IPS-NIHi11 (cell line): ENCODE measurements at regions not wholly inside any gene's neighbourhood (a gene's known extent, or its start where the extent isn't known, plus 50 kb on each side); places are given as distances from the start of the nearest gene placed in this dataset.
"Not testable (repeated sequence)": the region's sequence is repeated elsewhere in the genome, so short reads cannot be mapped to it uniquely, and the experiment has no call there.

Experiments
- DNase-seq: peaks from one replicate; pipeline ENCODE4 v3.0.0; 2012; ENCODE audit warnings: mixed read lengths, low spot score

GRCh38 chr6:82419132-82419581 is 55.5 kb downstream of the TPBG start:
- DNase-seq, result no peak

- DNase-seq, result no peak
Observed at GRCh38 chr6:82419859-82420258, 56.2 kb downstream of the TPBG start.

- DNase-seq, result no peak
Observed at GRCh38 chr6:82430611-82431010, 67.0 kb downstream of the TPBG start.

GRCh38 chr6:82436740-82437139 is 73.1 kb downstream of the TPBG start:
- no peak for DNase-seq

GRCh38 chr6:82437701-82438100 is 74.1 kb downstream of the TPBG start:
- no peak for DNase-seq

DNA sequence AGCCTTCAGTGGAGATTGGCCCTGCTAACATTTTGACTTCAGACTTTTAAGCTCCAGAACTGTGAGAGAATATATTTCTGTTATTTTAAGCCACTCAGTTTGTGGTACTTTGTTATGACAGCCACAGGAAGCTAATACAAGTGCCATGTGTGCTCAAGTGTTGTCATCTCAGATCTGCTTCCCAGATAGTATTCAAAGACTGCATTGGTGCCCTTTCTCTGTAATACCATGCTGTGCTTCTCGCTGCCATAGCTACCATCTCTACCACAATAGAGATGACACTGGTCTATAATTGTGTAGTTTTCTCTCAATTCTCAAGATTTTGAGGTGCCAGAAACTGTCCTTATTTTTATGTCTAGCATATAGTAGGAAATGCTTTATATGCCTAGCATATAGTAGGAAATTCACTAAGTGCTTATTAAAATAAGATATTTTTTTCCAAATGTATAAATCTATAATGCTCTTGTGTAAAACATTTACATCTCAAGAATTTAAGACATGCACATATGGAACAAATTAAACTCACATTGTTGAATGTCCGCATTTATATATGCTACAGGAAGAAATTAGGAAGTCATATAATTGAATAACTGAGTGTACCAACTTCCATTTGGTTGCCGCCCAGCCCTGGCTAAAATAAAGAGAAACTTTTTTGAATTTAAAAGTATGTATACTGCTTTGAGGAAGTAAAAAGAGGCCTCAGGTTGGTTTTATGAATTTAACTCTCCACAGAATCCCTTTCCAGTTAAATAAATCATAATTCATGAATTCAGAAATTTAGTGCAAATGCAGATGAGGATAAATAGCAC is 77.6 kb downstream of the TPBG start:
- no peak for DNase-seq

DNA sequence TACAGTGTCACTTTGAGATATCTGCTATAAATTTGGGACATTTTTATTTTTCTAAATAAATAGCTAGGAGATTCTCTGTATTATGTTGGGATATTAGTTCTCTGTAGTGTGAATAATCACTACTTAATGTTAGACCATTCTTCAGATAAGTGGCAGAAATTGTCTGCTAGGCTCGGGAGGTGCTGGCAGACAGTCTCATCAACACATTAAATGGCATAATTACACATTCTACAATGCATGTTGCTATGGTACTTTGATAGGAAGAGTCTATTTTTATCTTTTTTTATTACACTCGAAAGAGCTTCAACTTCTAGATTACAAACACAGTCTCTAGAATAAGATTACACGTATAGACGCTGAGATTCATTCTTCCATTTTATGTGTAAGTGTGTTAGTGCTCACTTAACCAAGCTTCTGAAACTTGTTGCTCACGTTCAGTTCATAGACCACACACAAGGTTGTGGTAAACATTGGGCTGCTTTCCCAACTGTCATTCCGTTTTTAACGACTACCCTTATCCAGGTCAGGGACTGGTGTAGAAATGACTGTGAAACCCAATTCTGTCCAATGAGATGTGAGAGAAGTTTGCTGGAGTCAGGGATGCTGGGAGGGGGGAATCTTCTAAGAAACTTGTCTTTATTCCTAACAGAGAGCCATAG is 78.6 kb downstream of the TPBG start:
- DNase-seq, result no peak

DNA sequence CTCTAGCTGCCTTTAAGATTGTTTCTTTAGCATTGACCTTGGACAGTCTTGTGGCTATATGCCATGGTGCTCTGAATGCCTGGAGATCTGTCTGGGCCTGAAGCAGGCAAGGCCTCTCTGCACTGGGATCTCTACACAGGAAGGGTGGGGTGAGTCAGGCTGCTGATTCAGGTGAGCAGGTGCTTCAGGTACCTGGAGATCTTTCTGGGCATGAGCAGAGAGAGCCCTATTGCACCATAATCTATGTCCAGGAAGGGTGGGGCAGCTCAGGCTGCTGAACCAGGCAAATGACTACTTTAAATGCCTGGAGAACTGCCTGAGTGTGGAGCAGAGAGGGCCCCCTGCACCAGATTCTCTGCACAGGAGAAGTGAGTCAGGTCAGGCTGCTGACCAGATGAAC is 94.5 kb downstream of the TPBG start:
- DNase-seq, result no peak

DNA sequence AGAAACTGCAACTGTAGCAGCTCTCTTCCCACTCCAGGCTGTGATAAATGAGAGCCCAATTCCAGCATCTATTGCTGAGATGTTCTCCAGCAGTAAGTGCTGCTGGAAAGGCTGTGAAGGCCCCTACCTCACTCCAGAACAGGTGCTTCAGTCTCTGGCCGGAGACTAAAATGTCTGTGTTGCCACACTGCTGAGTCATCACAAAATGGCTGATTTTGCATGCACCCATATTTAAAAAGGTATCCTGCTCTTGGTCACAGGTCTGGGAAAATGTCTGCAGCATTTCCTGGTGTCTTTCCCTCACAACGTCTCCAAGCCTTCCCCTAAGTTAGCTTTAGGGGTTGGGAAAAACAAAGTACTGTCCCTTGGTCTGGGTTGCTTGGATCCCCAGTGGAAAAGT is 95.1 kb downstream of the TPBG start:
- DNase-seq, result no peak

- no peak for DNase-seq
Observed at GRCh38 chr6:82461536-82461935, 97.9 kb downstream of the TPBG start.

DNA sequence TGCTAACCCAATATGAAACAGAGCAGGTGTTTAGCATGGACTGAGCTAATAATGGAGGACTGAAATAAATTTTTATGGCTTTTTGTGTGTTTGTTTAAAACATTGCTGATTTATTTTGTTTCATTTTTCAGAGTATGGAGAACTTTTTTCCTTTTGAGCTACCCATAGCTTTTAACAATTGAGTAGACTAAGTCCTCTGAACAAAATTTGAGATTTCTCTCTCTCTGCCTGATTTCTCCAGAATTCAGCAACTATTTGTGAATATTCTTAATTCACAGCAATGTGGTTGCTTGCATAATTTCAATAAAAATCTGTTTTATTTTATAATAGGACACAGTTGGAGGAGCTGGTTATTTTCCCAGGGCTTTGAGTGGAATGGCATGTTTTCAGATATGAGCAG is 103.7 kb downstream of the TPBG start:
- no peak for DNase-seq

DNA sequence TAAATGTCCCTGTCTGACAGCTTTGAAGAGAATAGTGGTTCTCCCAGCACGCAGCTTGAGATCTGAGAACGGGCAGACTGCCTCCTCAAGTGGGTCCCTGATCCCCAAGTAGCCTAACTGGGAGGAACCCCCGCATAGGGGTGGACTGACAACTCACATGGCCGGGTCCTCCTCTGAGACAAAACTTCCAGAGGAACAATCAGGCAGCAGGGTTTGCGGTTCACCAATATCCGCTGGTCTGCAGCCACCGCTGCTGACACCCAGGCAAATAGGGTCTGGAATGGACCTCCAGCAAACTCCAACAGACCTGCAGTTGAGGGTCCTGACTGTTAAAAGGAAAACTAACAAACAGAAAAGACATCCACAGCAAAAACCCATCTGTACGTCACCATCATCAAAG is 106.5 kb downstream of the TPBG start:
- not testable (repeated sequence) for DNase-seq

DNA sequence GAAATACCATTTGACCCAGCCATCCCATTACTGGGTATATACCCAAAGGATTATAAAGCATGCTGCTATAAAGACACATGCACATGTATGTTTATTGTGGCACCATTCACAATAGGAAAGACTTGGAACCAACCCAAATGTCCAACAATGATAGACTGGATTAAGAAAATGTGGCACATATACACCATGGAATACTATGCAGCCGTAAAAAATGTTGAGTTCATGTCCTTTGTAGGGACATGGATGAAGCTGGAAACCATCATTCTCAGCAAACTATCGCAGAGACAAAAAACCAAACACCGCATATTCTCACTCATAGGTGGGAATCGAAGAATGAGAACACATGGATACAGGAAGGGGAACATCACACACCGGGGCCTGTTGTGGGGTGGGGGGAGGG is 111.5 kb downstream of the TPBG start:
- DNase-seq, result not testable (repeated sequence)

- DNase-seq, result no peak
Observed at GRCh38 chr6:82484001-82484400, 120.4 kb downstream of the TPBG start.

- DNase-seq, result no peak
Observed at GRCh38 chr6:82484737-82485626, 121.4 kb downstream of the TPBG start.

DNA sequence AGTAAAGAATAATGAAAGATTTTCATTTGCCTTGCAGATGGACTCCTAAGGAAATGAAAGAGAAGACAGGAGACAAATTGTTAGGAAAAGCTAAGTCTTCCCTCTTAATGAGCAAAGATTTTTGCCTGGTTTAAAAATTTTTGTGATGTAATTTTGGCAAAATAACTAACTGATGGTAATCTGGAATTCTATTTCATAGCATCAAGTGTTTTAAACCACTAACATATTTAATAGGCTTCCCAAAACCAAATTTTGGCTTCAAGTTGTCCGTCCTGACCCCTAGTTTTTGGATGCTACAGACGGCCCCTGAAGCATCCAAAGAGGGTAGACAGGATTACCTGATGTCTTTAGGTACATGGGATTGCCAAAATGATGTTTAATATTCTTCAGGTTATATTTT is 124.3 kb downstream of the TPBG start:
- DNase-seq, result no peak

DNA sequence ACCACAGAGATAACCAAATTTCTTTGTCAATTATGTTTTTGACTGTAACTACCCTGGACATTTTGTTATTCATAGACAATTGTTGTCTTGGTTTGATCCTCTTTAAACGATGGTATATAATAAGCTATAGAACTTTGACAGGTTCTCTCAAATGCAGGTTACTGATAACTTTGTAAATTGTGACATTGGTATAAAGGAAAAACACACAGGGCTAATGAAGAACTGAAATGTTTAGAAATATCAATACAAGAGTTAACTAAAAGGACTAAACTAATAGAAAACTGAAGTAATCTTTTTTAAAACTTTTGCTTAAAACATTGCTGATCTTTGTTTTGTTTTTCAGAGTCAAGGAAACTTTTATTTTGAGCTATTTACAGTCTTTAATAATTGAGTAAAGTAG is 124.8 kb downstream of the TPBG start:
- DNase-seq, result no peak

DNA sequence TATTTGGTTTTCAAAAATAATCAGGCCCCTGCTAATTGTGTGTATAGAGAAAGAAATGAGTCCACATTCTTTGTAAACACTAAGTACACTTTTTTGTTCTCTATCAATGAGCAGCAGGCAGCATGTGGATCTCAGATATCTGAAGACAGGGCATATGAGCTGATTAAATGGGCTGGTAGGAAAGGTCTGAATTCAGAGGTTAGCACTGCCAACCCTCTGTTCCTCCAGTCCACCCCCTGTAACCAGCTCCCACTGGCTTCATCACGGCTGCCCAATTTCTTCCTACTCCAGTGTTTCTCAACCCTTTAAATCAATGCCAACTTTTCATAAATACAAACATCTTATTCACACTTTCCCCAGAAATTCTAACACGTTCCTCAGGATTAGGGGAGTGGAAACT is 128.5 kb downstream of the TPBG start:
- no peak for DNase-seq

DNA sequence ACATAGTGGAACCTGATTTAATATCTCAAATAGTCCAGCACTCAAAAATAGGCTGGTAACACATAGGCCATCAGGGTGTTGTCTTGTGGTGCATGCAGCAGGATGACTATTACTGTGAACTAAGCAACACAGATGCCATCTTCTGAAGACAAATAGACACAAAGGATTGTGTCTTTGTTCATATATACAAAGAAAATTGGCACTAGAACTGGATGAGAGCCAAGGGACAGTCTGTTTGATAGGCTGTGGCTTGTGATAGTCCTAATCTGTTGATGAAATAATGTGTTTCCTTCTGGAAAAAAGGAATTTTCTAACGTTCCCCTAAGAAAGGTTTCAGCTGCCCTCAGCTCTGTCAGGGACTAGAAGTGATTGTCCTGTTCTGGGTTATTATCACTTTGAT is 129.8 kb downstream of the TPBG start:
- DNase-seq, result no peak

DNA sequence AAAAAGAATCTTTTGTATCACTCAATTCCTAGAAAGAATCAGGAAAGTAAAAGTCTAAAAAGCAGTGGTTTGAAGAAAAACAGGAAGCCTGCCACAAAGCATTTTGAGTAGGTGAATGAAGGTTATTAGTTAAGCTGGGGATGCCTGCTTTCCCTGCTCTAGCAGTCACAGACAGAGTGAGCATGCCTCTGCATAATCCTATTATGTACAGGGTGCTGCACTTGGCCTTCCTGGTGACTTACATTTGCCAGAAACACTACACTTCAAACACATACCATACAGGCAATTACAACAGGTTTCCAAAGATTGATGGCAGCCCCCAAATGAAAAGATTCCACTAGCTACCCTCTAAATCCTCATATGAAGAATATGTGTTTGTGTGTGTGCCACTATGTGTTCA is 130.8 kb downstream of the TPBG start:
- no peak for DNase-seq

- DNase-seq, result not testable (repeated sequence)
Observed at GRCh38 chr6:82501901-82502300, 138.3 kb downstream of the TPBG start.

DNA sequence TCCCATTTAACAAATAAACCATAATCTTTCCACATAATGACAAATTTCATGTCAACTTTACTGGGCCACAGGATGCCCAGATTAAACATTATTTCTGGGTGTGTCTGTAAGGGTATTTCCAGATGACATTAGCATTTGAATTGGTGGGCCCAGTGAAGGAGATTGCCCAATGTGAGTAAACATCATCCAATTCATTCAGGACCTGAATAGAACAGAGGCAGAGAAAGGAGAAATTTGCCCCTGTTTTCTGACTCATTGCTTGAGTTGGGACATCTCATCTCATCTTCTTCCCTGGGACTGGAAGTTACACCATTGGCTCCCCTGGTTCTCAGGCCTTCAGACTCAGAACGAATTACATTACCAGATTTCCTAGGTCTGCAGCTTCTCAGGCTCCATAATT is 142.9 kb downstream of the TPBG start:
- no peak for DNase-seq

DNA sequence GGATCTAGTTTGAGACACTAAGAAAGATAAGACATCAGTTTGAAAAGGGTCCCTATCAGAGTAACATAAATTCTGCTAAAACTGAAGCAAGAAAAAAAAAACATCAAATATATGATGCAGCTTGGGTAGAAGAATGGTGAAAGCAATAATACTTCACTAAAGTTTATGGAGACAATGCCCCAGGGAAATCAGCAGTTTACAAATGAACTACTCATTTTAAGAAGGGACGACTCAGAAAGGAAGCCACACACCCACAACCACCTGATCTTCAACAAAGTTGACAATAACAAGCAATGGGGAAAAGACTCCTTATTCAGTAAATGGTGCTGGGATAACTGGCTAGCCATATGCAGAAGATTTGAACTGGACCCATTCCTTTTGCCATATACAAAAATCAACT is 143.5 kb downstream of the TPBG start:
- DNase-seq, result no peak
